ENCODE measurements at regions not wholly inside any gene's neighbourhood (a gene's known extent, or its start where the extent isn't known, plus 50 kb on each side); places are given as distances from the start of the nearest gene placed in this dataset.
A peak's percentile ranks its signal among the peaks of the same experiment; 100 is the strongest.

DNA sequence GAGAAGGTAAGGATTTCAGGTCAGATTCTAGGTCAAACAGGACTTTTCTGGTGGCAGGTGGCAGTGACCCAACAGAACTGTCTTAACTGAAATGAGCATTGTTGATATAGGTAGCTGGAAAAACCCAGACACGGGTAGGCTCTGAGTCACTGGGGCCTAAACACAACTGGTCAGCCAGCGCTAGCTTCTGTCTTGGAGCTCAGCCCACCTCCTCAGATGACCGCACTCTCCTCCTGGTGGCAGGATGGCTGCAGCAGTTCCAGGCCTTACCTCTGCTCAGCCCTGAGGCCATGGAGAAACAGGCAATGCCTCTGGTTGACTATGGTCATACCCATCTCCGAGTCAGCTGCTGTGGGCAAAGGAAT is 61.1 kb upstream of the GATA2 start:
- Histone ChIP-seq H3K27ac (replicated peaks in 1 of 4) (no peak overlapping the region), H3K9me3 (no peaks in the 10 kb centered on the region), H3K4me3 (no peak overlapping the region), H3K27me3 (peaks cover 0 to 85% (median 13%) of the 10 kb centered on the region in 4 donors), H3K36me3 (no peaks in the 10 kb centered on the region), H3K4me1 (peaks cover 20 to 26% (median 23%) of the 10 kb centered on the region in 4 donors)
- no peak for DNase-seq (ENCODE audit: extremely low spot score)
- no peak for TF ChIP-seq POLR2AphosphoS5 (IDR thresholded peaks at IDR 0.05)
- TF ChIP-seq CTCF (IDR thresholded peaks at IDR 0.05): no peak
- TF ChIP-seq POLR2A (IDR thresholded peaks at IDR 0.05; ENCODE audit: low read depth): no peak
- TF ChIP-seq EP300 (IDR thresholded peaks at IDR 0.05): no peak
- 86% methylated on average over 4 of the region's 4 CpGs for WGBS
- intact Hi-C loops (cut with DNase I): no loop called here

- no peaks in the 10 kb centered on the region for H3K36me3 ChIP-seq
- TF ChIP-seq EP300 (IDR thresholded peaks at IDR 0.05): no peak
- no peak for TF ChIP-seq CTCF (IDR thresholded peaks at IDR 0.05)
- TF ChIP-seq POLR2A (IDR thresholded peaks at IDR 0.05; ENCODE audit: low read depth): no peak
- no peak for TF ChIP-seq POLR2AphosphoS5 (IDR thresholded peaks at IDR 0.05)
- peaks cover 20 to 31% (median 27%) of the 10 kb centered on the region in 4 donors for H3K4me1 ChIP-seq
- intact Hi-C loops (cut with DNase I): no loop called here
- 87% methylated on average over 5 of the region's 5 CpGs for WGBS
- no peak for DNase-seq (ENCODE audit: extremely low spot score)
- H3K27ac ChIP-seq (replicated peaks in 1 of 4): no peak overlapping the region
- H3K4me3 ChIP-seq: no peak overlapping the region
- no peaks in the 10 kb centered on the region for H3K9me3 ChIP-seq
- H3K27me3 ChIP-seq: peaks cover 0 to 81% (median 13%) of the 10 kb centered on the region in 4 donors
Measured at GRCh38 chr3:128553560-128553959, 60.6 kb upstream of the GATA2 start.

DNA sequence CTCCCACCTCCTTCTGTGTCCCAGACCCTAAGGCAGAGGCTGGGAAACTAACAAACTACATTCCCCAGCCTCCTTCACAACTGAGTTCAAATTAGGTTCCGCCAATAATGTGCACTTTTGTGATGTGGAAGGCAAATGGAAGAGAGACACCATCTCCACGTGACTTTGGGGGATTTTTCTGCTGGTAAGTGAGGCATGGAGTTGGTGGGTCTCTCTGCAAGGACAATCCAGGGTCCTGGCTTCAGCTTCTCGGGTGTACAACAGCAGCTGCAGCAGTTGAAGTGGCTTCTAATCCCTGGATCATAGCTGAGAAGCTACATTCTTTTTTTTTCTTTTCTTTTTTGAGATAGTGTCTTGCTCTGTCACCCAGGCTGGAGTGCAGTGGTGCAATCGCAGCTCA is 58.9 kb upstream of the GATA2 start:
- 65% methylated on average over 4 of the region's 4 CpGs for WGBS
- TF ChIP-seq CTCF (IDR thresholded peaks at IDR 0.05): no peak
- no peak for DNase-seq (ENCODE audit: extremely low spot score)
- intact Hi-C loops (cut with DNase I): no loop called here
- H3K27me3 ChIP-seq: peaks cover 0 to 66% (median 11%) of the 10 kb centered on the region in 4 donors
- H3K36me3 ChIP-seq: no peaks in the 10 kb centered on the region
- peaks cover 24 to 40% (median 29%) of the 10 kb centered on the region in 4 donors for H3K4me1 ChIP-seq
- H3K4me3 ChIP-seq: no peak overlapping the region
- H3K27ac ChIP-seq (replicated peaks in 1 of 4): no peak overlapping the region
- no peaks in the 10 kb centered on the region for H3K9me3 ChIP-seq

- Histone ChIP-seq H3K9me3 (no peaks in the 10 kb centered on the region), H3K4me3 (no peak overlapping the region), H3K27me3 (peaks cover 0 to 62% (median 11%) of the 10 kb centered on the region in 4 donors), H3K36me3 (no peaks in the 10 kb centered on the region), H3K4me1 (peaks cover 23 to 39% (median 28%) of the 10 kb centered on the region in 4 donors), H3K27ac (replicated peaks in 1 of 4) (no peak overlapping the region)
- intact Hi-C loops (cut with DNase I): no loop called here
- TF ChIP-seq POLR2A (IDR thresholded peaks at IDR 0.05; ENCODE audit: low read depth): no peak
- TF ChIP-seq EP300 (IDR thresholded peaks at IDR 0.05): no peak
- no peak for TF ChIP-seq POLR2AphosphoS5 (IDR thresholded peaks at IDR 0.05)
- no peak for TF ChIP-seq CTCF (IDR thresholded peaks at IDR 0.05)
- peak; percentile 82 for DNase-seq (ENCODE audit: extremely low spot score)
- 44% methylated on average over 7 of the region's 9 CpGs for WGBS
Measured at GRCh38 chr3:128551451-128551850, 58.5 kb upstream of the GATA2 start.

- Histone ChIP-seq H3K36me3 (no peaks in the 10 kb centered on the region), H3K4me1 (peaks cover 15 to 32% (median 21%) of the 10 kb centered on the region in 4 donors), H3K27ac (replicated peaks in 1 of 4) (no peak overlapping the region), H3K9me3 (no peaks in the 10 kb centered on the region), H3K4me3 (no peak overlapping the region), H3K27me3 (peaks cover 0 to 53% (median 8%) of the 10 kb centered on the region in 4 donors)
- TF ChIP-seq CTCF (IDR thresholded peaks at IDR 0.05): no peak
- TF ChIP-seq POLR2A (IDR thresholded peaks at IDR 0.05; ENCODE audit: low read depth): no peak
- WGBS: 82% methylated on average over 17 of the region's 18 CpGs
- intact Hi-C loops (cut with DNase I): no loop called here
- peak; percentile 87 for DNase-seq (ENCODE audit: extremely low spot score)
Measured at GRCh38 chr3:128550471-128551126, 57.6 kb upstream of the GATA2 start.

Measured in esophagus muscularis mucosa (tissue), 4 donors.